IMR-90 (cell line): ENCODE measurements at regions not wholly inside any gene's neighbourhood (a gene's known extent, or its start where the extent isn't known, plus 50 kb on each side); places are given as distances from the start of the nearest gene placed in this dataset.

Experiments used
- ATAC-seq: fragments of 200-7000 bp; cut with Tn5 transposase; 2 replicates; pipeline ENCODE4 v1.9.1; 2020; ENCODE audit warnings: low read depth, mild to moderate bottlenecking, moderate library complexity
- BruUV-seq: library from RNA; stranded (reverse); fragments of 400-500 nt; replicated peaks from 2 replicates; lab custom pipeline; 2021; lab: Mats Ljungman, UMichigan
- CTCF ChIA-PET: fragments of 300-600 bp; formaldehyde crosslinking; extraction: SDS; loops from one replicate; lab custom pipeline; 2021; ENCODE audit warnings: antibody characterized with exemption; lab: Yijun Ruan, JAX
- POLR2A ChIA-PET: fragments of 300-600 bp; sonication (Branson Sonifier 250); formaldehyde crosslinking; loops from one replicate; lab custom pipeline; 2022; ENCODE audit warnings: antibody characterized with exemption; ENCODE audit not compliant: unreplicated experiment; lab: Charles Lee
- DNase-seq: peaks from one replicate; pipeline ENCODE4 v3.0.0; 2013
- H2AFZ ChIP-seq: replicated peaks from 2 replicates; pipeline ENCODE3; 2013; ENCODE audit warnings: low read length, mild to moderate bottlenecking; ENCODE audit not compliant: poor library complexity
- H2AK5ac ChIP-seq: 2 replicates; pipeline ENCODE4 v1.6.1; 2013; ENCODE audit warnings: low read depth, low read length, inconsistent platforms
- H2AK9ac ChIP-seq: replicated peaks from 2 replicates; pipeline ENCODE3; 2013; ENCODE audit warnings: mild to moderate bottlenecking, low read depth, low read length, moderate library complexity; ENCODE audit not compliant: poor library complexity
- H2BK120ac ChIP-seq: 2 replicates; pipeline ENCODE4 v1.6.1; 2013; ENCODE audit warnings: low read depth, low read length, inconsistent platforms
- H2BK15ac ChIP-seq: 3 replicates; pipeline ENCODE4 v1.6.1; 2013; ENCODE audit warnings: low read depth, low read length, inconsistent platforms
- H2BK20ac ChIP-seq: 2 replicates; pipeline ENCODE4 v1.6.1; 2013; ENCODE audit warnings: low read depth, mild to moderate bottlenecking, inconsistent platforms, low read length, moderate library complexity
- H2BK5ac ChIP-seq: 2 replicates; pipeline ENCODE4 v1.6.1; 2013; ENCODE audit warnings: mild to moderate bottlenecking, low read depth, low read length, inconsistent platforms; ENCODE audit not compliant: poor library complexity, severe bottlenecking
- H3K14ac ChIP-seq: replicated peaks from 2 replicates; pipeline ENCODE4 v1.6.1; 2013; ENCODE audit warnings: low read depth, low read length, inconsistent platforms
- H3K18ac ChIP-seq: 2 replicates; pipeline ENCODE4 v1.6.1; 2013; ENCODE audit warnings: low read depth, low read length, control low read depth
- H3K23ac ChIP-seq: 2 replicates; pipeline ENCODE4 v1.6.1; 2013; ENCODE audit warnings: low read depth, low read length, inconsistent platforms
- H3K27ac ChIP-seq: 2 replicates; pipeline ENCODE4 v1.5.1; 2013; ENCODE audit warnings: mild to moderate bottlenecking, control low read depth, low read length; ENCODE audit not compliant: insufficient read depth
- H3K27me3 ChIP-seq: 2 replicates; pipeline ENCODE4 v1.6.1; 2013; ENCODE audit warnings: low read length; ENCODE audit not compliant: control insufficient read depth, insufficient read depth
- H3K36me3 ChIP-seq: 2 replicates; pipeline ENCODE4 v1.6.1; 2013; ENCODE audit warnings: low read length, mixed read lengths; ENCODE audit not compliant: control insufficient read depth, insufficient read depth
- H3K4ac ChIP-seq: 2 replicates; pipeline ENCODE4 v1.6.1; 2013; ENCODE audit warnings: low read depth, low read length, inconsistent platforms
- H3K4me1 ChIP-seq: 2 replicates; pipeline ENCODE4 v1.6.1; 2013; ENCODE audit warnings: low read length, mixed read lengths; ENCODE audit not compliant: control insufficient read depth, insufficient read depth
- H3K4me2 ChIP-seq: 2 replicates; pipeline ENCODE4 v1.6.1; 2013; ENCODE audit warnings: low read depth, mild to moderate bottlenecking, control low read depth, low read length, moderate library complexity
- H3K4me3 ChIP-seq: 2 replicates; pipeline ENCODE4 v1.5.1; 2013; ENCODE audit warnings: low read depth, mild to moderate bottlenecking, control low read depth, low read length, moderate library complexity; ENCODE audit not compliant: insufficient read depth
- H3K56ac ChIP-seq: 2 replicates; pipeline ENCODE4 v1.6.1; 2013; ENCODE audit warnings: low read length, inconsistent platforms; ENCODE audit not compliant: insufficient read depth; ENCODE audit errors: extremely low read depth
- H3K79me1 ChIP-seq, 2 experiments: 2 replicates each; pipeline ENCODE4 v1.6.1; 2013; ENCODE audit warnings: low read length in 2 of 2, inconsistent platforms in 1 of 2, low read depth in 1 of 2
- H3K9ac ChIP-seq: 2 replicates; pipeline ENCODE4 v1.6.1; 2013; ENCODE audit warnings: low read depth, low read length, control low read depth
- H3K9me1 ChIP-seq: 2 replicates; pipeline ENCODE4 v1.6.1; 2013; ENCODE audit warnings: low read length, inconsistent platforms; ENCODE audit not compliant: insufficient read depth
- H3K9me3 ChIP-seq: 2 replicates; pipeline ENCODE4 v1.6.1; 2013; ENCODE audit warnings: low read length; ENCODE audit not compliant: control insufficient read depth, insufficient read depth
- H4K20me1 ChIP-seq: 2 replicates; pipeline ENCODE4 v1.6.1; 2013; ENCODE audit warnings: low read length, inconsistent platforms; ENCODE audit not compliant: insufficient read depth
- H4K5ac ChIP-seq: 2 replicates; pipeline ENCODE4 v1.6.1; 2013; ENCODE audit warnings: mild to moderate bottlenecking, low read depth, low read length, control low read depth
- H4K8ac ChIP-seq, 2 experiments: 2 replicates each; pipeline ENCODE4 v1.6.1; 2013; ENCODE audit warnings: low read depth in 2 of 2, low read length in 2 of 2, control low read depth in 1 of 2, inconsistent platforms in 1 of 2
- H4K91ac ChIP-seq: 2 replicates; pipeline ENCODE4 v1.6.1; 2013; ENCODE audit warnings: low read depth, low read length, inconsistent platforms; ENCODE audit not compliant: insufficient read depth
- BHLHE40 ChIP-seq: fragments of 150-350 bp; IDR thresholded peaks from 2 replicates; pipeline ENCODE4 v1.6.1; 2016; ENCODE audit warnings: mild to moderate bottlenecking, low read depth, low read length
- CHD1 ChIP-seq: IDR thresholded peaks from 2 replicates; pipeline ENCODE4 v1.6.1; 2012; ENCODE audit warnings: low read depth, low read length, improper control_type of control experiment
- FOS ChIP-seq: fragments of 150-350 bp; IDR thresholded peaks from 2 replicates; pipeline ENCODE4 v1.6.1; 2016; ENCODE audit warnings: low read depth, low read length
- MAFK ChIP-seq: IDR thresholded peaks from 2 replicates; pipeline ENCODE4 v1.6.1; 2012; ENCODE audit warnings: low read depth, low read length, improper control_type of control experiment
- MXI1 ChIP-seq: IDR thresholded peaks from 2 replicates; pipeline ENCODE4 v1.6.1; 2012; ENCODE audit warnings: low read depth, mild to moderate bottlenecking, low read length, moderate library complexity, borderline replicate concordance
- RAD21 ChIP-seq: IDR thresholded peaks from 2 replicates; pipeline ENCODE4 v1.6.1; 2012; ENCODE audit warnings: low read length, improper control_type of control experiment
- RCOR1 ChIP-seq: IDR thresholded peaks from 2 replicates; pipeline ENCODE4 v1.6.1; 2012; ENCODE audit warnings: mild to moderate bottlenecking, low read length, improper control_type of control experiment; ENCODE audit not compliant: insufficient replicate concordance
- WGBS, 2 experiments: methylation state at CpG; one replicate each; pipeline versions ENCODE4 v1.1.5 to v1.1.7; 2013; ENCODE audit warnings: missing lambda C conversion rate in 2 of 2; ENCODE audit not compliant: insufficient read length in 1 of 2; ENCODE audit errors: extremely low coverage in 2 of 2; 5-methylcytosine and 5-hydroxymethylcytosine counted together
- dilution Hi-C: fragments of 300-500 bp; cut with HindIII; formaldehyde crosslinking; loops from one replicate; pipeline ENCODE4 v1.14.3; 2018; ENCODE audit warnings: low sequenced_read_pairs; ENCODE audit not compliant: unreplicated experiment
- in situ Hi-C: fragments of 300-500 bp; cut with MboI; formaldehyde crosslinking; loops from 3 replicates; pipeline ENCODE4 v1.14.3; 2019; ENCODE audit warnings: low sequenced_read_pairs, inconsistent platforms, mixed read lengths
- intact Hi-C: fragments of 100-400 bp; cut with micrococcal nuclease; formaldehyde crosslinking; loops from 2 replicates; pipeline ENCODE4 v1.10.0; 2022
- TF ChIP-seq, protein P1 (sequence below): fragments of 150-350 bp; IDR thresholded peaks from 2 replicates; pipeline ENCODE4 v1.6.1; 2016; ENCODE audit warnings: low read depth, mild to moderate bottlenecking, low read length, moderate library complexity, borderline replicate concordance
- TF ChIP-seq, protein P2 (sequence below): fragments of 150-350 bp; IDR thresholded peaks from 2 replicates; pipeline ENCODE4 v1.6.1; 2017; ENCODE audit warnings: mild to moderate bottlenecking, antibody characterized with exemption, low read length, low read depth
- TF ChIP-seq, protein P3 (sequence below): conservative IDR thresholded peaks from 2 replicates; pipeline ENCODE4 v1.5.1; 2012; ENCODE audit warnings: mild to moderate bottlenecking, low read depth, low read length, improper control_type of control experiment

DNA sequence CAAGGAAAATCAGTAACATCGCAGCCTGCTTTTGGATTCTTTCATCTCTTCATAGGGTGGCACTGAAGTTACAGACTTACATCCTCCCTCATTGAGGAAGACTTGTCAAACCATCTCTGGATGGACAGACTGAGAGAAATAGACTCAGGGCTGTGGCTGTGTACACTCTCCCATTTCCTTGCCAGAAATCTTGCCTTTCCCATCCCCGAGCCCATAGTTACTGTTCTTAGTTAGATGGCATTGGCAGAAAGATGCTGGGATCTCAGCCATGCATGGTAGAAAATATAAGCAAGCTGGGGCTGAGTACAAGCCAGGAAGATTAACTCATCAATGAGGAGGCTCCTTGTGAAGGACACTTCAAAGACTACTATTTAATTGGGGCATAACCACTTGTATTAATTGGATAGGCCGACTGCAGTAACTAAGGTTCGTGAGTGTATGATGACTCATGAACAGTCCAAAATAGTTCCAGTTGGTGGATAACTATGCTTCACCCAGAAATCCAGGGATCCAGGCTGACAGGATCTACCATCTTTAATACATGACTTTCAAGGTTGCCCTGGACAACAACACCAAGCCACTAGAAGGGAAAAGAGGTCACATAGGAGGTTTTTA, 137.9 kb downstream of the TMEM38B start:
- H3K27me3 ChIP-seq = no peaks in the 10 kb centered on the region
- dilution Hi-C loops = no loop called here
- ATAC-seq = no peak; the same call in 1 of the 2 replicates

More for the DNA sequence above, 137.9 kb downstream of the TMEM38B start:
- H2BK120ac ChIP-seq = no peak overlapping the region; the same call in 1 of the 2 replicates
- no peak overlapping the region for H4K8ac ChIP-seq
- H3K4ac ChIP-seq = no peak overlapping the region
- intact Hi-C loops = no loop called here
- ChIA-PET CTCF (no interaction called here), POLR2A (no interaction called here)
- no TSS peak for BruUV-seq
- no peaks in the 10 kb centered on the region for H3K36me3 ChIP-seq
- H3K56ac ChIP-seq = no peak overlapping the region
- no peak overlapping the region for H4K5ac ChIP-seq
- H2AFZ ChIP-seq = no peak overlapping the region
- H3K4me1 ChIP-seq = no peaks in the 10 kb centered on the region
- H3K18ac ChIP-seq = no peak overlapping the region
- H3K27ac ChIP-seq = no peak overlapping the region
- no peak overlapping the region for H3K14ac ChIP-seq
- no peaks in the 10 kb centered on the region for H3K9me1 ChIP-seq
- H3K4me3 ChIP-seq = no peak overlapping the region
- H2BK20ac ChIP-seq = no peak overlapping the region
- H2AK5ac ChIP-seq = no peak overlapping the region
- no peak overlapping the region for H4K91ac ChIP-seq
- H3K4me2 ChIP-seq = no peak overlapping the region
- H3K9ac ChIP-seq = no peak overlapping the region
- H4K20me1 ChIP-seq = no peaks in the 10 kb centered on the region
- no peak overlapping the region for H2BK5ac ChIP-seq
- TF ChIP-seq FOS (no peak), MAFK (no peak), RCOR1 (no peak), CHD1 (no peak), MXI1 (no peak), RAD21 (no peak), BHLHE40 (no peak)
- TF ChIP-seq, protein P1, sequence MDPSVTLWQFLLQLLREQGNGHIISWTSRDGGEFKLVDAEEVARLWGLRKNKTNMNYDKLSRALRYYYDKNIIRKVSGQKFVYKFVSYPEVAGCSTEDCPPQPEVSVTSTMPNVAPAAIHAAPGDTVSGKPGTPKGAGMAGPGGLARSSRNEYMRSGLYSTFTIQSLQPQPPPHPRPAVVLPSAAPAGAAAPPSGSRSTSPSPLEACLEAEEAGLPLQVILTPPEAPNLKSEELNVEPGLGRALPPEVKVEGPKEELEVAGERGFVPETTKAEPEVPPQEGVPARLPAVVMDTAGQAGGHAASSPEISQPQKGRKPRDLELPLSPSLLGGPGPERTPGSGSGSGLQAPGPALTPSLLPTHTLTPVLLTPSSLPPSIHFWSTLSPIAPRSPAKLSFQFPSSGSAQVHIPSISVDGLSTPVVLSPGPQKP = no peak
- TF ChIP-seq, protein P2, sequence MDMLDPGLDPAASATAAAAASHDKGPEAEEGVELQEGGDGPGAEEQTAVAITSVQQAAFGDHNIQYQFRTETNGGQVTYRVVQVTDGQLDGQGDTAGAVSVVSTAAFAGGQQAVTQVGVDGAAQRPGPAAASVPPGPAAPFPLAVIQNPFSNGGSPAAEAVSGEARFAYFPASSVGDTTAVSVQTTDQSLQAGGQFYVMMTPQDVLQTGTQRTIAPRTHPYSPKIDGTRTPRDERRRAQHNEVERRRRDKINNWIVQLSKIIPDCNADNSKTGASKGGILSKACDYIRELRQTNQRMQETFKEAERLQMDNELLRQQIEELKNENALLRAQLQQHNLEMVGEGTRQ = no peak
- TF ChIP-seq, protein P3, sequence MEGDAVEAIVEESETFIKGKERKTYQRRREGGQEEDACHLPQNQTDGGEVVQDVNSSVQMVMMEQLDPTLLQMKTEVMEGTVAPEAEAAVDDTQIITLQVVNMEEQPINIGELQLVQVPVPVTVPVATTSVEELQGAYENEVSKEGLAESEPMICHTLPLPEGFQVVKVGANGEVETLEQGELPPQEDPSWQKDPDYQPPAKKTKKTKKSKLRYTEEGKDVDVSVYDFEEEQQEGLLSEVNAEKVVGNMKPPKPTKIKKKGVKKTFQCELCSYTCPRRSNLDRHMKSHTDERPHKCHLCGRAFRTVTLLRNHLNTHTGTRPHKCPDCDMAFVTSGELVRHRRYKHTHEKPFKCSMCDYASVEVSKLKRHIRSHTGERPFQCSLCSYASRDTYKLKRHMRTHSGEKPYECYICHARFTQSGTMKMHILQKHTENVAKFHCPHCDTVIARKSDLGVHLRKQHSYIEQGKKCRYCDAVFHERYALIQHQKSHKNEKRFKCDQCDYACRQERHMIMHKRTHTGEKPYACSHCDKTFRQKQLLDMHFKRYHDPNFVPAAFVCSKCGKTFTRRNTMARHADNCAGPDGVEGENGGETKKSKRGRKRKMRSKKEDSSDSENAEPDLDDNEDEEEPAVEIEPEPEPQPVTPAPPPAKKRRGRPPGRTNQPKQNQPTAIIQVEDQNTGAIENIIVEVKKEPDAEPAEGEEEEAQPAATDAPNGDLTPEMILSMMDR = no peak
- no peak overlapping the region for H2BK15ac ChIP-seq
- DNase-seq = peak; percentile 7
- in situ Hi-C loops = loop anchor here (25.0 kb wide), 1 partner anchor 1330 kb away; no protein-coding TSS in a partner anchor
- H3K9me3 ChIP-seq = no peaks in the 10 kb centered on the region
- H3K23ac ChIP-seq = no peak overlapping the region
- H2AK9ac ChIP-seq = no peak overlapping the region
- WGBS, 2 experiments = no CpG with 5 or more reads among the region's 4 CpGs
- H3K79me1 ChIP-seq = no peaks in the 10 kb centered on the region
